Liver (tissue), 3 donors: ENCODE measurements at regions not wholly inside any gene's neighbourhood (a gene's known extent, or its start where the extent isn't known, plus 50 kb on each side); places are given as distances from the start of the nearest gene placed in this dataset.

Source experiments
- ATF3 ChIP-seq: IDR thresholded peaks from 2 replicates; pipeline ENCODE4 v1.6.1; 2016; ENCODE audit warnings: antibody characterized with exemption
- EGR1 ChIP-seq, 2 donors: IDR thresholded peaks; 2 replicates each; pipeline ENCODE4 v1.6.1; 2016 to 2018; ENCODE audit warnings: antibody characterized with exemption in 2 of 2, low read depth in 2 of 2
- FOXA1 ChIP-seq: IDR thresholded peaks from 2 replicates; pipeline ENCODE4 v1.6.1; 2016; ENCODE audit warnings: antibody characterized with exemption
- GABPA ChIP-seq, 2 donors: IDR thresholded peaks in 1 of 2; conservative IDR thresholded peaks in 1 of 2; 2 replicates each; pipeline ENCODE4 v1.6.1; 2016; ENCODE audit warnings: antibody characterized with exemption in 2 of 2, mild to moderate bottlenecking in 1 of 2, moderate library complexity in 1 of 2
- JUND ChIP-seq, 2 donors: IDR thresholded peaks; 2 replicates each; pipeline ENCODE4 v1.6.1; 2016; ENCODE audit warnings: antibody characterized with exemption in 2 of 2
- MAX ChIP-seq: IDR thresholded peaks from 2 replicates; pipeline ENCODE4 v1.6.1; 2016; ENCODE audit warnings: antibody characterized with exemption
- RXRA ChIP-seq, 2 donors: IDR thresholded peaks; 2 replicates each; pipeline ENCODE4 v1.6.1; 2017 to 2018; ENCODE audit warnings: antibody characterized with exemption in 2 of 2, mild to moderate bottlenecking in 1 of 2
- SP1 ChIP-seq: IDR thresholded peaks from 2 replicates; pipeline ENCODE4 v1.6.1; 2018; ENCODE audit warnings: antibody characterized with exemption, mild to moderate bottlenecking
- TAF1 ChIP-seq: conservative IDR thresholded peaks from 2 replicates; pipeline ENCODE4 v1.6.1; 2016; ENCODE audit warnings: antibody characterized with exemption, mild to moderate bottlenecking
- YY1 ChIP-seq: IDR thresholded peaks from 2 replicates; pipeline ENCODE4 v1.6.1; 2016; ENCODE audit warnings: antibody characterized with exemption, mild to moderate bottlenecking
- TF ChIP-seq, protein P1 (sequence below): fragments of 150-350 bp; IDR thresholded peaks from 2 replicates; pipeline ENCODE4 v1.5.1; 2017; ENCODE audit warnings: improper control_type of control experiment, low read depth, low read length; ENCODE audit not compliant: missing input control
- TF ChIP-seq, protein P2 (sequence below): IDR thresholded peaks from 2 replicates; pipeline ENCODE4 v1.6.1; 2016; ENCODE audit warnings: antibody characterized with exemption, mild to moderate bottlenecking
- donor health status: healthy.
- donor health status: healthy.

- TF ChIP-seq, protein P1, sequence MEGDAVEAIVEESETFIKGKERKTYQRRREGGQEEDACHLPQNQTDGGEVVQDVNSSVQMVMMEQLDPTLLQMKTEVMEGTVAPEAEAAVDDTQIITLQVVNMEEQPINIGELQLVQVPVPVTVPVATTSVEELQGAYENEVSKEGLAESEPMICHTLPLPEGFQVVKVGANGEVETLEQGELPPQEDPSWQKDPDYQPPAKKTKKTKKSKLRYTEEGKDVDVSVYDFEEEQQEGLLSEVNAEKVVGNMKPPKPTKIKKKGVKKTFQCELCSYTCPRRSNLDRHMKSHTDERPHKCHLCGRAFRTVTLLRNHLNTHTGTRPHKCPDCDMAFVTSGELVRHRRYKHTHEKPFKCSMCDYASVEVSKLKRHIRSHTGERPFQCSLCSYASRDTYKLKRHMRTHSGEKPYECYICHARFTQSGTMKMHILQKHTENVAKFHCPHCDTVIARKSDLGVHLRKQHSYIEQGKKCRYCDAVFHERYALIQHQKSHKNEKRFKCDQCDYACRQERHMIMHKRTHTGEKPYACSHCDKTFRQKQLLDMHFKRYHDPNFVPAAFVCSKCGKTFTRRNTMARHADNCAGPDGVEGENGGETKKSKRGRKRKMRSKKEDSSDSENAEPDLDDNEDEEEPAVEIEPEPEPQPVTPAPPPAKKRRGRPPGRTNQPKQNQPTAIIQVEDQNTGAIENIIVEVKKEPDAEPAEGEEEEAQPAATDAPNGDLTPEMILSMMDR = no peak
- TF ChIP-seq ATF3 (no peak), TAF1 (no peak), GABPA (IDR thresholded peaks at IDR 0.05 in 1 of 2, conservative IDR thresholded peaks at IDR 0.05 in 1 of 2) (no peak), JUND (IDR thresholded peaks at IDR 0.05) (no peak), MAX (no peak), EGR1 (IDR thresholded peaks at IDR 0.05; ENCODE audit: low read depth in 2 of 2) (no peak), YY1 (no peak), RXRA (IDR thresholded peaks at IDR 0.05) (no peak), SP1 (no peak), FOXA1 (no peak)
- TF ChIP-seq, protein P2, sequence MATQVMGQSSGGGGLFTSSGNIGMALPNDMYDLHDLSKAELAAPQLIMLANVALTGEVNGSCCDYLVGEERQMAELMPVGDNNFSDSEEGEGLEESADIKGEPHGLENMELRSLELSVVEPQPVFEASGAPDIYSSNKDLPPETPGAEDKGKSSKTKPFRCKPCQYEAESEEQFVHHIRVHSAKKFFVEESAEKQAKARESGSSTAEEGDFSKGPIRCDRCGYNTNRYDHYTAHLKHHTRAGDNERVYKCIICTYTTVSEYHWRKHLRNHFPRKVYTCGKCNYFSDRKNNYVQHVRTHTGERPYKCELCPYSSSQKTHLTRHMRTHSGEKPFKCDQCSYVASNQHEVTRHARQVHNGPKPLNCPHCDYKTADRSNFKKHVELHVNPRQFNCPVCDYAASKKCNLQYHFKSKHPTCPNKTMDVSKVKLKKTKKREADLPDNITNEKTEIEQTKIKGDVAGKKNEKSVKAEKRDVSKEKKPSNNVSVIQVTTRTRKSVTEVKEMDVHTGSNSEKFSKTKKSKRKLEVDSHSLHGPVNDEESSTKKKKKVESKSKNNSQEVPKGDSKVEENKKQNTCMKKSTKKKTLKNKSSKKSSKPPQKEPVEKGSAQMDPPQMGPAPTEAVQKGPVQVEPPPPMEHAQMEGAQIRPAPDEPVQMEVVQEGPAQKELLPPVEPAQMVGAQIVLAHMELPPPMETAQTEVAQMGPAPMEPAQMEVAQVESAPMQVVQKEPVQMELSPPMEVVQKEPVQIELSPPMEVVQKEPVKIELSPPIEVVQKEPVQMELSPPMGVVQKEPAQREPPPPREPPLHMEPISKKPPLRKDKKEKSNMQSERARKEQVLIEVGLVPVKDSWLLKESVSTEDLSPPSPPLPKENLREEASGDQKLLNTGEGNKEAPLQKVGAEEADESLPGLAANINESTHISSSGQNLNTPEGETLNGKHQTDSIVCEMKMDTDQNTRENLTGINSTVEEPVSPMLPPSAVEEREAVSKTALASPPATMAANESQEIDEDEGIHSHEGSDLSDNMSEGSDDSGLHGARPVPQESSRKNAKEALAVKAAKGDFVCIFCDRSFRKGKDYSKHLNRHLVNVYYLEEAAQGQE = no peak
Observed at GRCh38 chr13:106107061-106107460, 428.4 kb downstream of the EFNB2 start.
